Neural cell (in vitro differentiated cells): ENCODE measurements at regions not wholly inside any gene's neighbourhood (a gene's known extent, or its start where the extent isn't known, plus 50 kb on each side); places are given as distances from the start of the nearest gene placed in this dataset.
"Not testable (repeated sequence)": the region's sequence is repeated elsewhere in the genome, so short reads cannot be mapped to it uniquely, and the experiment has no call there.

Experiments used
- CTCF ChIP-seq: fragments of 450-650 bp; IDR thresholded peaks from 2 replicates; pipeline ENCODE4 v1.5.1; 2014; ENCODE audit warnings: antibody characterized with exemption, mild to moderate bottlenecking, moderate library complexity; ENCODE audit not compliant: poor library complexity, severe bottlenecking
- EZH2 ChIP-seq: fragments of 200-600, 300-800 bp; shearing (Covaris generic), sonication (generic); IDR thresholded peaks from 2 replicates; pipeline ENCODE4 v1.6.1; 2014; ENCODE audit warnings: antibody characterized with exemption, low read length, borderline replicate concordance, mild to moderate bottlenecking; ENCODE audit not compliant: insufficient read depth, poor library complexity, severe bottlenecking
- POLR2AphosphoS5 ChIP-seq: IDR thresholded peaks from 2 replicates; pipeline ENCODE4 v1.6.1; 2012
- SMC3 ChIP-seq: fragments of 450-650 bp; conservative IDR thresholded peaks from 2 replicates; pipeline ENCODE4 v1.6.1; 2014; ENCODE audit warnings: antibody characterized with exemption, mild to moderate bottlenecking, moderate library complexity; ENCODE audit not compliant: poor library complexity

GRCh38 chr11:67910803-67911202 is 93.1 kb downstream of the UNC93B1 start:
- not testable (repeated sequence) for TF ChIP-seq POLR2AphosphoS5, CTCF, EZH2, SMC3
